GM10248 (cell line): ENCODE measurements at regions not wholly inside any gene's neighbourhood (a gene's known extent, or its start where the extent isn't known, plus 50 kb on each side); places are given as distances from the start of the nearest gene placed in this dataset.

Experiments
- CTCF ChIA-PET: fragments of 300-600 bp; sonication (Branson Sonifier 250); formaldehyde crosslinking; extraction: SDS; loops from one replicate; lab custom pipeline; 2021; ENCODE audit warnings: antibody characterized with exemption; lab: Yijun Ruan, JAX
- POLR2A ChIA-PET: fragments of 350-650 bp; sonication (Branson Sonifier 250); formaldehyde crosslinking; extraction: SDS; loops from one replicate; lab custom pipeline; 2020; ENCODE audit warnings: antibody characterized with exemption; lab: Yijun Ruan, JAX
- DNase-seq: peaks from one replicate; pipeline ENCODE4 v3.0.0; 2012; ENCODE audit errors: extremely low spot score
- CTCF ChIP-seq: IDR thresholded peaks from 2 replicates; pipeline ENCODE4 v1.5.1; 2012; ENCODE audit warnings: mild to moderate bottlenecking, low read depth; ENCODE audit errors: extremely low read depth, missing control alignments, control extremely low read depth

GRCh38 chr10:130635528-130635927, 499.3 kb downstream of the GLRX3 start:
- no peak for DNase-seq
- POLR2A ChIA-PET: no interaction called here
- TF ChIP-seq CTCF: no peak
- CTCF ChIA-PET: no interaction called here

- DNase-seq: no peak
- ChIA-PET POLR2A (no interaction called here), CTCF (no interaction called here)
- TF ChIP-seq CTCF: no peak
Observed at GRCh38 chr10:130636313-130636930, 500.2 kb downstream of the GLRX3 start.

- no peak for DNase-seq
- ChIA-PET CTCF (no interaction called here), POLR2A (no interaction called here)
- no peak for TF ChIP-seq CTCF
Observed at GRCh38 chr10:130637089-130637676, 501.0 kb downstream of the GLRX3 start.

GRCh38 chr10:130638991-130639390, 502.8 kb downstream of the GLRX3 start:
- POLR2A ChIA-PET: no interaction called here
- DNase-seq: no peak
- no peak for TF ChIP-seq CTCF
- CTCF ChIA-PET: no interaction called here

GRCh38 chr10:130642926-130643325, 506.7 kb downstream of the GLRX3 start:
- ChIA-PET CTCF (no interaction called here), POLR2A (no interaction called here)
- no peak for DNase-seq
- TF ChIP-seq CTCF: no peak

GRCh38 chr10:130647341-130647740, 511.1 kb downstream of the GLRX3 start:
- no peak for TF ChIP-seq CTCF
- no peak for DNase-seq
- POLR2A ChIA-PET: no interaction called here
- CTCF ChIA-PET: no interaction called here
